ENCODE measurements at regions not wholly inside any gene's neighbourhood (a gene's known extent, or its start where the extent isn't known, plus 50 kb on each side); places are given as distances from the start of the nearest gene placed in this dataset.

GRCh38 chr1:208570362-208570761 lies 326.2 kb upstream of the PLXNA2 start:
- TF ChIP-seq CTCF (IDR thresholded peaks at IDR 0.05; ENCODE audit: insufficient read depth, low read depth, low read length) (no peak), EZH2 (IDR thresholded peaks at IDR 0.05; ENCODE audit: insufficient read depth, low read length) (no peak)
